ENCODE measurements at regions not wholly inside any gene's neighbourhood (a gene's known extent, or its start where the extent isn't known, plus 50 kb on each side); places are given as distances from the start of the nearest gene placed in this dataset.

- TF ChIP-seq POLR2AphosphoS5 (IDR thresholded peaks at IDR 0.05) (no peak), CTCF (IDR thresholded peaks at IDR 0.05) (no peak), EP300 (IDR thresholded peaks at IDR 0.05) (no peak)
Observed at GRCh38 chr2:176947754-176948153, 264.8 kb upstream of the HNRNPA3 start.

Measured in stomach (tissue), 4 donors.